ENCODE measurements at regions not wholly inside any gene's neighbourhood (a gene's known extent, or its start where the extent isn't known, plus 50 kb on each side); places are given as distances from the start of the nearest gene placed in this dataset.
"Not testable (repeated sequence)": the region's sequence is repeated elsewhere in the genome, so short reads cannot be mapped to it uniquely, and the experiment has no call there.

- DNase-seq = no peak
Measured at GRCh38 chr6:92716638-92717037, 702.7 kb downstream of the EPHA7 start.

- DNase-seq = peak; percentile 8 to 15
Measured at GRCh38 chr6:92715991-92716390, 703.4 kb downstream of the EPHA7 start.

- DNase-seq = peak; percentile 17 to 26
Measured at GRCh38 chr6:92714346-92714745, 705.0 kb downstream of the EPHA7 start.

GRCh38 chr6:92710048-92710447 lies 709.3 kb downstream of the EPHA7 start:
- DNase-seq = no peak

GRCh38 chr6:92708945-92709344 lies 710.4 kb downstream of the EPHA7 start:
- DNase-seq = no peak

GRCh38 chr6:92708270-92708669 lies 711.1 kb downstream of the EPHA7 start:
- no peak for DNase-seq

GRCh38 chr6:92706976-92707375 lies 712.4 kb downstream of the EPHA7 start:
- no peak for DNase-seq

GRCh38 chr6:92701425-92702096 lies 717.8 kb downstream of the EPHA7 start:
- DNase-seq = no peak

- DNase-seq = no peak
Measured at GRCh38 chr6:92700411-92700810, 718.9 kb downstream of the EPHA7 start.

GRCh38 chr6:92690997-92691599 lies 728.3 kb downstream of the EPHA7 start:
- DNase-seq = no peak

GRCh38 chr6:92688342-92688741 lies 731.0 kb downstream of the EPHA7 start:
- no peak for DNase-seq

GRCh38 chr6:92687278-92687677 lies 732.1 kb downstream of the EPHA7 start:
- no peak for DNase-seq

- no peak for DNase-seq
Measured at GRCh38 chr6:92684386-92684785, 735.0 kb downstream of the EPHA7 start.

- DNase-seq = no peak
Measured at GRCh38 chr6:92683748-92684147, 735.6 kb downstream of the EPHA7 start.

GRCh38 chr6:92682516-92683398 lies 736.6 kb downstream of the EPHA7 start:
- no peak for DNase-seq

GRCh38 chr6:92681401-92681800 lies 738.0 kb downstream of the EPHA7 start:
- DNase-seq = no peak

- DNase-seq = not testable (repeated sequence)
Measured at GRCh38 chr6:92671462-92671861, 747.9 kb downstream of the EPHA7 start.

- DNase-seq = no peak
Measured at GRCh38 chr6:92667843-92668242, 751.5 kb downstream of the EPHA7 start.

- no peak for DNase-seq
Measured at GRCh38 chr6:92648364-92649086, 770.8 kb downstream of the EPHA7 start.

- no peak for DNase-seq
Measured at GRCh38 chr6:92647630-92648029, 771.7 kb downstream of the EPHA7 start.

- not testable (repeated sequence) for DNase-seq
Measured at GRCh38 chr6:92644104-92644791, 775.1 kb downstream of the EPHA7 start.

Measured in right lung (tissue), 2 donors.